ENCODE measurements at regions not wholly inside any gene's neighbourhood (a gene's known extent, or its start where the extent isn't known, plus 50 kb on each side); places are given as distances from the start of the nearest gene placed in this dataset.

- TF ChIP-seq CTCF (IDR thresholded peaks at IDR 0.05 in 4 of 5, conservative IDR thresholded peaks at IDR 0.05 in 1 of 5) = no peak
- TF ChIP-seq POLR2A (IDR thresholded peaks at IDR 0.05) = no peak
Measured at GRCh38 chr5:2660315-2660714, 91.2 kb downstream of the IRX2 start.
